HAP-1 (cell line): ENCODE measurements at regions not wholly inside any gene's neighbourhood (a gene's known extent, or its start where the extent isn't known, plus 50 kb on each side); places are given as distances from the start of the nearest gene placed in this dataset.
"Not testable (repeated sequence)": the region's sequence is repeated elsewhere in the genome, so short reads cannot be mapped to it uniquely, and the experiment has no call there.

ENCODE experiments used
- DNase-seq, 2 experiments: peaks; one replicate each; pipeline ENCODE4 v3.0.0-alpha.2; 2016 to 2020; ENCODE audit warnings: low spot score in 2 of 2
- H3K27me3 ChIP-seq: fragments of 250-450 bp; sonication (Bioruptor Pico); 2 replicates; pipeline ENCODE4 v1.5.1; 2020; ENCODE audit warnings: low read depth, mild to moderate bottlenecking, moderate library complexity
- H3K36me3 ChIP-seq: fragments of 250-450 bp; sonication (Bioruptor Pico); replicated peaks from 2 replicates; pipeline ENCODE4 v1.5.1; 2020; ENCODE audit warnings: mild to moderate bottlenecking
- H3K4me1 ChIP-seq: fragments of 250-450 bp; sonication (Bioruptor Pico); 2 replicates; pipeline ENCODE4 v1.5.1; 2020; ENCODE audit warnings: mild to moderate bottlenecking
- H3K4me3 ChIP-seq: fragments of 250-450 bp; sonication (Bioruptor Pico); 2 replicates; pipeline ENCODE4 v1.5.1; 2020; ENCODE audit warnings: mild to moderate bottlenecking, moderate library complexity
- H3K9me3 ChIP-seq: fragments of 250-450 bp; sonication (Bioruptor Pico); 2 replicates; pipeline ENCODE4 v1.5.1; 2020; ENCODE audit warnings: mild to moderate bottlenecking, moderate library complexity
- in situ Hi-C: fragments of 300-500 bp; cut with MboI; formaldehyde crosslinking; loops from 3 replicates; pipeline ENCODE4 v1.14.3; 2020; ENCODE audit warnings: low sequenced_read_pairs, inconsistent platforms, mixed read lengths

DNA sequence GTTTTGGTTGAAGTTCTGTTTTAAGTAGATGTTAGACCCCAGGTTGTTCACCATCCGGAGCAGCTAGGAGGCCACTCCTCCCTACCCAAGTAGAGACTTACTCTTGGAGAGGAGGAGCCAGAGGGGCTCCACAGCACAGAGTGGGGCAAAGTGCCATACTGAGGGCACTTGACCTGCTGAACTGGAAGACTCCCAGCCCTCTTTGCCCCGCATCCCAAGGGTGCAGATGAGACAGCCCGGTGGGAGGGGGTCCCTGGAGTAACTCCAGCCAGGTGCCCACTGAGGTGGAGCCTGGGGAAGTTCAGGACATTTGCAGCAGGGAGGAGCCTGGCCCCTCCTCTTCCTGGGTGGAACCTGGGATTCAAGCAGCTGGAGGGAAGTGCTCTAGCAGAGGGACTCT lies 102.1 kb upstream of the GPR6 start:
- no peaks in the 10 kb centered on the region for H3K36me3 ChIP-seq
- H3K4me1 ChIP-seq, result no peaks in the 10 kb centered on the region
- no peak for DNase-seq
- in situ Hi-C loops, result no loop called here
- H3K9me3 ChIP-seq, result no peaks in the 10 kb centered on the region
- no peaks in the 10 kb centered on the region; the same call in 1 of the 2 replicates for H3K27me3 ChIP-seq
- H3K4me3 ChIP-seq, result no peak overlapping the region

DNA sequence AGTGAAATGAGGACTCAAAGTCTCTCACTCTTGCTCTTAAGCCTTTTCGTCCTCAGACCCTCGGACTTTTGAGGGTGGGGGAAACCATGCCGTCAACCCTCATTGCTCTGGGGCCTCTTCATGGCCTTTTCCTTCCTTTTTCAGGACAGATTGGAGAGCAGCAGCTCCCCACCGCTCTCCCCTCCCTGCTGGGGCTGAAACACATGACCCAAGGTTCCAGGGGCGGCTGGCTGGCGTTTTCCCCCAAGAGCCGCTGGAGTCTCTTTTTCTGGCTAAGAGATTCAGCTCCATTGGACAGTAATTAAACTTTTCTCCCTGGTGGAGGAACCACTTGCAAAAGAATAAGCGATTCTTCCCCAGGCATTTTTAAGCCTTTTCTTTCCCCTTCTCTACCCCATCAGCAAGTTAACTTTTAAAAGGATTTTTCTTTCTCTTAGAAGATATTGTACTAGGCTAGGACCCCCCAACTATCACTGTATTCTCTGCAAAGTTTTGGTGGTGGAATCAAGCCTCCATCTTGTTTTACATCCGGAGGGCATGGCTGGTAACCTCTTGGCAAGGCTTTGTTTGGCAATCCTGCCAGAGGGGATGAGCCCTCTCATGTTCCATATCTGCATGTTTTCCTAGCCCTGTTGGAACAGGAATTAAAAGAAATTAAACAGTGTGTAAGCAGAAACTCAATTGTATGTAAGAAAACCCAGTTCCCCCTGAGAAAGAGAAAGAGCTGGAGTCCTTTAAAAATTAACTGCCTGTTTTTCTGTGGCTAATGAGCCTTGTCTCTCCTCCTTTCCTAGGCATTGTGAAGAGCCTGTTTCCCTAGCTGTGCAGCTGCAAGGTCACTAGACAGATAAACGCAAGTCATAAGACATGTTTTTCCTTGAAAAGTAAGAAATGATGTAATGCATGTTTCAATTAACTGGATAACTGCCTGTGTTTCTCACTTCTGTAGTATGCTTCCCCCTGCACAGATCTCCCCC lies 100.8 kb upstream of the GPR6 start:
- Histone ChIP-seq H3K4me1 (no peaks in the 10 kb centered on the region), H3K4me3 (no peak overlapping the region), H3K9me3 (no peaks in the 10 kb centered on the region), H3K27me3 (no peaks in the 10 kb centered on the region; the same call in 1 of the 2 replicates), H3K36me3 (no peaks in the 10 kb centered on the region)
- DNase-seq, result no peak
- in situ Hi-C loops, result no loop called here

- H3K4me1 ChIP-seq, DNase-seq, H3K4me3 ChIP-seq, H3K36me3 ChIP-seq, H3K9me3 ChIP-seq, in situ Hi-C loops, H3K27me3 ChIP-seq: not testable (repeated sequence)
Observed at GRCh38 chr6:109878005-109878690, 100.0 kb upstream of the GPR6 start.

GRCh38 chr6:109879081-109879480 lies 99.0 kb upstream of the GPR6 start:
- in situ Hi-C loops, H3K4me3 ChIP-seq, H3K36me3 ChIP-seq, DNase-seq, H3K9me3 ChIP-seq, H3K27me3 ChIP-seq, H3K4me1 ChIP-seq: not testable (repeated sequence)

DNA sequence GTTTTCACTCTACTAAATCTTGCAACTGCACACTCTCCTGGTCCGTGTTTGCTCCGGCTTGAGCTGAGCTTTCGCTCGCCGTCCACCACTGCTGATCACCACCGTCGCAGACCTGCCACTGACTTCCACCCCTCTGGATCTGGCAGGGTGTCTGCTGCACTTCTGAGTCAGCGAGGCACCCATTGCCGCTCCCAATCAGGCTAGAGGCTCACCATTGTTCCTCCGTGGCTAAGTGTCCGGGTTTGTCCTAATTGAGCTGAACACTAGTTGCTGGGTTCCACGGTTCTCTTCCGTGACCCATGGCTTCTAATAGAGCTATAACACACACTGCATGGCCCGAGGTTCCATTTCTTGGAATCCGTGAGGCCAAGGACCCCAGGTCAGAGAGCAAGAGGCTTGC lies 98.6 kb upstream of the GPR6 start:
- Histone ChIP-seq H3K27me3 (no peaks in the 10 kb centered on the region; the same call in 1 of the 2 replicates), H3K9me3 (no peaks in the 10 kb centered on the region), H3K4me3 (no peak overlapping the region), H3K4me1 (no peaks in the 10 kb centered on the region), H3K36me3 (no peaks in the 10 kb centered on the region)
- no peak for DNase-seq
- in situ Hi-C loops, result no loop called here

- H3K9me3 ChIP-seq, H3K27me3 ChIP-seq, in situ Hi-C loops, DNase-seq, H3K36me3 ChIP-seq, H3K4me3 ChIP-seq, H3K4me1 ChIP-seq: not testable (repeated sequence)
Observed at GRCh38 chr6:109881069-109881468, 97.0 kb upstream of the GPR6 start.

- H3K9me3 ChIP-seq, in situ Hi-C loops, DNase-seq: not testable (repeated sequence)
Observed at GRCh38 chr6:109881953-109882490, 96.1 kb upstream of the GPR6 start.

DNA sequence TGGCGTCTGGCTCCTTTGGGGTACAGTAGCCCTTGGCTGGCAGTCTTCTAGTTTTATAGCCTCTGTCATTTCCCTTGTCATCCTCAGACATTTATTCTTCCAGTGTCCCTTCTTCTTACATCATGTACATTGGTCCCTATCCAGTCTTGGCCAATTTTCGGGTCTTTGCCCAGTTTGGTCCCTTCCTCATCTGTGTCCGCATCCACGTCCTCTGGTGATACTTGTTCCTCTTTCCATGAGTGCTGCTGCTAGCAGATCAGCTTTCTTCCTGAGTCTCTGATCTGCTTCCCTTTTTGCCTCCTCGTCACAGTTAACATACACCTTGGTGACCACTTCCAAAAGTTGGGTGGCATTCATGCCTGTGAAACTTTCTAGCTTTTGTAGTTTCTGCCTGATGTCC lies 86.2 kb upstream of the GPR6 start:
- no peak for DNase-seq
- Histone ChIP-seq H3K4me1 (no peaks in the 10 kb centered on the region), H3K36me3 (no peaks in the 10 kb centered on the region), H3K27me3 (no peaks in the 10 kb centered on the region; the same call in 1 of the 2 replicates), H3K4me3 (no peak overlapping the region), H3K9me3 (no peaks in the 10 kb centered on the region)
- in situ Hi-C loops, result no loop called here

More at GRCh38 chr6:109881953-109882490, 96.1 kb upstream of the GPR6 start:
- H3K27me3 ChIP-seq, H3K4me3 ChIP-seq, H3K4me1 ChIP-seq, H3K36me3 ChIP-seq: not testable (repeated sequence)

- in situ Hi-C loops, result no loop called here
- no peaks in the 10 kb centered on the region for H3K9me3 ChIP-seq
- H3K36me3 ChIP-seq, result no peaks in the 10 kb centered on the region
- H3K4me3 ChIP-seq, result no peak overlapping the region
- no peaks in the 10 kb centered on the region; the same call in 1 of the 2 replicates for H3K27me3 ChIP-seq
- no peaks in the 10 kb centered on the region for H3K4me1 ChIP-seq
- no peak for DNase-seq
Observed at GRCh38 chr6:109892451-109893435, 85.4 kb upstream of the GPR6 start.

DNA sequence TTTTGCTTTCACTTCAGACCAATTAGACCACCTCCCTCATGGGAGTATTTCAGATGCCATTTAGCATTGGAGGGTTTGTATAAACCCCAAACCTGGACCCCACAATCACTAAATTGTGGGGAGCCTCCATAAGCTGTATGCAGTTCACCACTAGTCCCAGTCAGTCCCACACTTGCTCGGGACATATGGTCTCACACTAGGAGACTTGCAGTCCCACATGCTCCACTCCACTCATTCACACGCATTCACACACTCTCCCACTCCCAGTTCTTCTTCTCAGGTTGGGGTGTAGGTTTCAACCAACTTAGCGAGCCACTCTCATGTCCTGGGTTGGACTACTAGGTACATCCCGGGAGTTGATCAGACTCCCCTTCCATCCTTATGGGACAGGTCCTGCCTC lies 84.5 kb upstream of the GPR6 start:
- in situ Hi-C loops, result no loop called here
- no peaks in the 10 kb centered on the region for H3K9me3 ChIP-seq

GRCh38 chr6:109894181-109894580 lies 83.9 kb upstream of the GPR6 start:
- Histone ChIP-seq H3K36me3 (no peaks in the 10 kb centered on the region), H3K9me3 (no peaks in the 10 kb centered on the region), H3K4me1 (no peaks in the 10 kb centered on the region), H3K4me3 (no peak overlapping the region), H3K27me3 (no peaks in the 10 kb centered on the region; the same call in 1 of the 2 replicates)
- in situ Hi-C loops, result no loop called here
- no peak for DNase-seq

More for the DNA sequence above, 84.5 kb upstream of the GPR6 start:
- H3K4me1 ChIP-seq, result no peaks in the 10 kb centered on the region
- no peaks in the 10 kb centered on the region; the same call in 1 of the 2 replicates for H3K27me3 ChIP-seq
- DNase-seq, result no peak
- H3K36me3 ChIP-seq, result no peaks in the 10 kb centered on the region
- H3K4me3 ChIP-seq, result no peak overlapping the region

- H3K27me3 ChIP-seq, result no peaks in the 10 kb centered on the region; the same call in 1 of the 2 replicates
- DNase-seq, result no peak
Observed at GRCh38 chr6:109896341-109896740, 81.8 kb upstream of the GPR6 start.

GRCh38 chr6:109897025-109897424 lies 81.1 kb upstream of the GPR6 start:
- in situ Hi-C loops, result no loop called here
- no peaks in the 10 kb centered on the region; the same call in 1 of the 2 replicates for H3K27me3 ChIP-seq
- H3K4me1 ChIP-seq, result no peaks in the 10 kb centered on the region
- no peak overlapping the region for H3K4me3 ChIP-seq
- DNase-seq, result no peak
- H3K36me3 ChIP-seq, result no peaks in the 10 kb centered on the region
- H3K9me3 ChIP-seq, result no peaks in the 10 kb centered on the region

More at GRCh38 chr6:109896341-109896740, 81.8 kb upstream of the GPR6 start:
- H3K36me3 ChIP-seq, result no peaks in the 10 kb centered on the region
- H3K4me3 ChIP-seq, result no peak overlapping the region
- in situ Hi-C loops, result no loop called here
- H3K9me3 ChIP-seq, result no peaks in the 10 kb centered on the region
- no peaks in the 10 kb centered on the region for H3K4me1 ChIP-seq
